Activated CD4-positive, alpha-beta T cell treated with anti-CD3 and anti-CD28 coated beads for 36 hours (primary cell): ENCODE measurements at regions not wholly inside any gene's neighbourhood (a gene's known extent, or its start where the extent isn't known, plus 50 kb on each side); places are given as distances from the start of the nearest gene placed in this dataset.
"Not testable (repeated sequence)": the region's sequence is repeated elsewhere in the genome, so short reads cannot be mapped to it uniquely, and the experiment has no call there.

ENCODE experiments used
- ATAC-seq: fragments of 200-7000 bp; cut with Tn5 transposase; one replicate; pipeline ENCODE4 v1.10.0; 2021; ENCODE audit warnings: mild to moderate bottlenecking, moderate library complexity
- CTCF ChIA-PET: fragments of 350-600 bp; sonication (Branson Sonifier 250); formaldehyde crosslinking; loops from one replicate; lab custom pipeline; 2021; ENCODE audit warnings: antibody characterized with exemption; lab: Charles Lee
- POLR2A ChIA-PET: fragments of 350-600 bp; sonication (Branson Sonifier 250); formaldehyde crosslinking; loops from one replicate; lab custom pipeline; 2021; ENCODE audit warnings: antibody characterized with exemption, inconsistent platforms; lab: Charles Lee
- DNase-seq: peaks from one replicate; pipeline ENCODE4 v3.0.0-alpha.2; 2020
- H3K27ac Mint-ChIP-seq: one replicate; pipeline ENCODE4 v1.8.0; 2021; ENCODE audit warnings: mixed read lengths
- H3K27me3 Mint-ChIP-seq: one replicate; pipeline ENCODE4 v1.8.0; 2021; ENCODE audit warnings: mixed read lengths
- H3K36me3 Mint-ChIP-seq: one replicate; pipeline ENCODE4 v1.8.0; 2021; ENCODE audit warnings: low read depth, mixed read lengths
- H3K4me1 Mint-ChIP-seq: one replicate; pipeline ENCODE4 v1.8.0; 2021; ENCODE audit warnings: mixed read lengths
- H3K4me3 Mint-ChIP-seq: one replicate; pipeline ENCODE4 v1.8.0; 2021; ENCODE audit warnings: mild to moderate bottlenecking, moderate library complexity, mixed read lengths
- H3K9me3 Mint-ChIP-seq: one replicate; pipeline ENCODE4 v1.8.0; 2021; ENCODE audit warnings: low read depth, mixed read lengths
- intact Hi-C, 2 experiments: fragments of 100-400 bp; cut with DNase I in 1 of 2; cut with micrococcal nuclease in 1 of 2; formaldehyde crosslinking; loops; one replicate each; pipeline versions ENCODE4 v1.14.2 to v1.15.1; 2022 to 2024; cut with DNase I, micrococcal nuclease

DNA sequence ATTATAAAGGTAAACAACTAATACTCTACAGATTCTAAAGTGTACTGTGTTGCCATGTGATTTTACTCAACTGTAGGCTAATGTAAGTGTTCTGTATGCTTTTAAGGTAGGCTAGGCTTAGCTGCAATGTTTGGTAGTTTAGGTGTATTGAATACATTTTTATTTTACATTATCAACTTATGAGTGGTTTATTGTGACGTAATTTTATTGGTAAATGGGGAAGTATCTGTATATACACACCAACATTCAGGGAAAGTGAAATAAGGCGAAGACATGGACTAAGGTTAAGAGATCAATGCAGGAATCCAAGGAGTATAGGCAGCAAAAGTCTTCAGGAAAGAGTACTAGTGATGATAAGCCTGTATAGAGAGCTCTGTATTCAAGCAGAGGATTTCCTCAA lies 365.8 kb upstream of the MGAT4C start:
- no peak for DNase-seq
- intact Hi-C loops = no loop called here
- ChIA-PET CTCF (no interaction called here), POLR2A (no interaction called here)
- Mint-ChIP-seq H3K4me3 (no peak overlapping the region), H3K9me3 (peaks cover 14% of the 10 kb centered on the region), H3K27me3 (no peaks in the 10 kb centered on the region), H3K4me1 (no peaks in the 10 kb centered on the region), H3K36me3 (no peaks in the 10 kb centered on the region), H3K27ac (no peak overlapping the region)
- no peak for ATAC-seq

DNA sequence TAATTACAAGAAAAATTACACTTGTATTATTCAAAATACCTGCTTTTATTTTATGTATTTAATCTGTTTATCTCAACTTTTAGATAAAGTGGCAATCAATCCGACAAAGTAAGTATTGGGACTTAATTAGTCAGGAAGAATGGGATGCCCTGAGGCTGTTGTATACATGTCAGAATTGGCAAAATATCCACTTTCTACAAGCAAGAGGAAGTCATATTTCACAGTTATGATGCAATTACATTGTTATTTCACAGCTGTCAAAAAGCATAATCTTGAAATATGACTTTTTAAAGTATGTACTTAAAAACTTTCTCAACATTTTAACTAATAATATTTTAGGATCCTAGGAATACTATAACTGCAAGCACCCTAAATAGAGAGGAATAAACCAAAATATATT lies 357.1 kb upstream of the MGAT4C start:
- DNase-seq (no peak), ATAC-seq (no peak)
- ChIA-PET CTCF (no interaction called here), POLR2A (no interaction called here)
- intact Hi-C loops = no loop called here
- Mint-ChIP-seq H3K4me1 (no peaks in the 10 kb centered on the region), H3K27ac (no peak overlapping the region), H3K36me3 (no peaks in the 10 kb centered on the region), H3K9me3 (peaks cover 5% of the 10 kb centered on the region), H3K27me3 (no peaks in the 10 kb centered on the region), H3K4me3 (no peak overlapping the region)

DNA sequence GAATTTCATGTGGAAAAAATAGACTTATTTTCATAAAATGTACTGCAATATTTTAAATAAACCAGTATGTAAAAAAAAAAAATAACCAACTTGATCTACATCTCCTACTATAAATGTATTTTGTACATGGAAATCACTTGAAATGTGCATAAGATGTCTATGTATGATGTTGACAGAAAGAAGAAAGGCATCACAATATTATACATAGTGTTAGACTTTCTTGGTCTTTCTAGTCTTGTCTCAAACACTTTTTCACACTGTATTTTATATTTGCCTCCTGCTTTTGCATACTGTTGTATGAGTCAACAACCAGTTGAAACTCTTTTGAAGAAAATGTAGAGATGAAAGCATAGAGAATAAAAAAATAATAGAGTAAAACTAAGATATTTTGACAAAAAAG lies 352.4 kb upstream of the MGAT4C start:
- H3K27ac Mint-ChIP-seq = no peak overlapping the region
- H3K4me3 Mint-ChIP-seq = no peak overlapping the region
- no peaks in the 10 kb centered on the region for H3K4me1 Mint-ChIP-seq
- no peaks in the 10 kb centered on the region for H3K27me3 Mint-ChIP-seq
- intact Hi-C loops = no loop called here
- POLR2A ChIA-PET = no interaction called here
- ATAC-seq = no peak
- DNase-seq = no peak
- no peaks in the 10 kb centered on the region for H3K36me3 Mint-ChIP-seq
- H3K9me3 Mint-ChIP-seq = peaks cover 7% of the 10 kb centered on the region
- CTCF ChIA-PET = no interaction called here

DNA sequence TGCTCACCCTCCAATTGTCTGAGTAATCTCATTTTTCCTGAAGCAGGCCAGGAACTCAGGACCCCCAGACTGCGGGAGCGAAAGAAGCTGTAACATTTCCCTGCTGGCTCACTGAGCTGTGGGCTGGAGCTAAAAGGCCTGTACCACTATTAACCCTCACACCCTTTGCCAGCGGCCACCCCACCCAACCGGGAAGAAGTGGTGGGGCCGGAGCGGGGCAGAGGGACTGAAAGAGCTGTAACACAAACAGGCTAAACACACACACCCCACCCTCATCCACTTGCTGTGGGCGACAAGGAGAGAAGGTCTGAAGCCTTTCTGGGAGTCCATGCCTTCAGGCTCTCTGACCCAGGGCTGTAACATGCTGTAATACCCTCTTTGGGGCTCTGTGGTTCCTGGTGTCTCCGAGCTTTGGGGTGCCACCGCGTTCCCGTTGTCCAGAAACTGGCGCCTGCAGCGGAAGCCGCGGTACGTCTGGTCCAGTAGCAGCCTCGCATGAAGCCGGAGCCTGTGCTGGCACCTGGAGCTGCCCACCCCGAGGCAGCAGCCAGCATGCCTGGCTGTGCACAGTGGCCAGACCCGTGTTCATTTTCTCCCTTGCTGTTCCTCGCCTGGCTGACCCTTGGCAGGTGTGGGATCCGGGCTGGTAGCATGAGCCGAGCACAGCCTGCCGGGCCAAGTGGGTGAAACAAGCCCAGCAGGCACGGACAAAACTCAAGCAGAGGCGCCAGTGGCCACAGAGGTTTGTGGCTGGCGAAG lies 345.5 kb upstream of the MGAT4C start:
- ChIA-PET CTCF (no interaction called here), POLR2A (no interaction called here)
- H3K27ac Mint-ChIP-seq = no peak overlapping the region
- H3K9me3 Mint-ChIP-seq = peaks cover 6% of the 10 kb centered on the region
- H3K4me1 Mint-ChIP-seq = no peaks in the 10 kb centered on the region
- no peaks in the 10 kb centered on the region for H3K27me3 Mint-ChIP-seq
- no peaks in the 10 kb centered on the region for H3K36me3 Mint-ChIP-seq
- DNase-seq = no peak
- ATAC-seq = no peak
- no peak overlapping the region for H3K4me3 Mint-ChIP-seq
- intact Hi-C loops = no loop called here

DNA sequence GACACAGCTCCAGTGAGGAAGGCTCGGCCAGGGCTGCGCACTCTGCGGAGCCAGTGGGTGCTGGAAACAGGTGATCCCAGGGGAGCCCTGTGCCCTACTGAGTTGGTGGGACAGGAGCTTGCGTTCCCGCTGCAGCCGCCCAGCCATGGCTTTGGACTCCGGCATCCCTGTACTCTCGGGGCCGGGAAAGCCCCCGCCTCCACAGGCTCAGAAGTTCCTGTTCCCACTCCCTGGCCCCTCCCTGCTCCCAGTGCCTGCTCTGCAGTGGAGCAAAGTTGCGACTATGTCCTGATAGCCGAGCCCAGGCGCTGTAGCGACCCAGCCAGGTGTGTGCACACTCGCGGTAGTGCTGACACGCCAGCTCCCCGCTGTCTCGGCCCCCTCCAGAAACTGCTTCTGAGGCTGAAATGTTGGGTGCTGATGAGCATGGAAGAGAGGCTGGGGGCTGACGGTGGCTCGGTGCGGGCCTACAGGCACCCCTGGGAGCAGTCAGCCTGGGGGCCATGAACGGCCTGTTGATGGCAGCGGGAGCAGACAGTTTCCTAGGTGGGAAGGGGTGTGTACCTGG lies 344.6 kb upstream of the MGAT4C start:
- DNase-seq (no peak), ATAC-seq (no peak)
- H3K27ac Mint-ChIP-seq = no peak overlapping the region
- H3K4me3 Mint-ChIP-seq = no peak overlapping the region
- H3K4me1 Mint-ChIP-seq = no peaks in the 10 kb centered on the region
- H3K36me3 Mint-ChIP-seq = no peaks in the 10 kb centered on the region
- ChIA-PET POLR2A (no interaction called here), CTCF (no interaction called here)
- no peaks in the 10 kb centered on the region for H3K27me3 Mint-ChIP-seq
- H3K9me3 Mint-ChIP-seq = peaks cover 5% of the 10 kb centered on the region
- intact Hi-C loops = no loop called here

DNA sequence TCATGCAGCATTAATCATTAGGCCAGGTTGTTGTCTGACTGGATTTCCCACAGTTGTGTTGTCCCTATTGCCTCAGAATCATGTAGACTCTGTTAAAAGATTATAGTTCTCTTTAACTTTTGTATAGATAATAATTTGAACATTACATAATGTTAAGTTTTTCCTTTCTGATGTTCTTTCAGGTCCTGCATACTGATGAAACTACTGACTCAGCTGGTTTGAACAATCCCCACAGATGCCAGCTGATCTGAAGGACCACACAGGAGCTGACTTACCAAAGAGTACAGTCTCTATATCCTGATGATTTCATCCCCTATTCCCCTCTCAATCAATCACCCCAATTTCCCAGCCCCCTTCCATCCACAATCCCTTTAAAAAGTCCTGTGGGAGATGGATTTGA lies 341.2 kb upstream of the MGAT4C start:
- ATAC-seq (no peak), DNase-seq (no peak)
- POLR2A ChIA-PET = no interaction called here
- Mint-ChIP-seq H3K4me1 (no peaks in the 10 kb centered on the region), H3K36me3 (no peaks in the 10 kb centered on the region), H3K9me3 (peaks cover 2% of the 10 kb centered on the region), H3K27me3 (no peaks in the 10 kb centered on the region), H3K27ac (no peak overlapping the region), H3K4me3 (no peak overlapping the region)
- intact Hi-C loops = no loop called here
- CTCF ChIA-PET = no interaction called here

DNA sequence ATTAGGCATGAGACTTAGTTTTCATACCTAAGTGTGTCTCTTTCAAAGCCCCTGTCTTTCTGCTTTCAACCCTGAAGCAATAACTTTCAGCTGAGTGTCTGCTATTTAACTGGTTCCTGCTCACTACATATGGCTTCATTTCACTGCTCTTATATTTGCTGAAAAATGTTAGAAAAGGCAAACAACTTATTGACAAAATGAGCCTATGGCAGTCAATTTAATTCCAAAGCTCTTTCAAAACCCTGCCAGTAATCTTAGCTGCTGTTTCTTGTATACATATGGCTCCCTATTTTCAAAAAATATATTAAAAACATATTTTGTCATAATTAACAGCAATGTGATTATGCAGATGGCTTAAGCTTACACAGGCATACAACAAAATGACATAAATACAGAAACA lies 334.1 kb upstream of the MGAT4C start:
- no peak overlapping the region for H3K4me3 Mint-ChIP-seq
- H3K27me3 Mint-ChIP-seq = no peaks in the 10 kb centered on the region
- ChIA-PET CTCF (no interaction called here), POLR2A (no interaction called here)
- no peaks in the 10 kb centered on the region for H3K4me1 Mint-ChIP-seq
- ATAC-seq = no peak
- intact Hi-C loops = no loop called here
- H3K27ac Mint-ChIP-seq = no peak overlapping the region
- no peak for DNase-seq
- H3K9me3 Mint-ChIP-seq = peaks cover 2% of the 10 kb centered on the region
- no peaks in the 10 kb centered on the region for H3K36me3 Mint-ChIP-seq

DNA sequence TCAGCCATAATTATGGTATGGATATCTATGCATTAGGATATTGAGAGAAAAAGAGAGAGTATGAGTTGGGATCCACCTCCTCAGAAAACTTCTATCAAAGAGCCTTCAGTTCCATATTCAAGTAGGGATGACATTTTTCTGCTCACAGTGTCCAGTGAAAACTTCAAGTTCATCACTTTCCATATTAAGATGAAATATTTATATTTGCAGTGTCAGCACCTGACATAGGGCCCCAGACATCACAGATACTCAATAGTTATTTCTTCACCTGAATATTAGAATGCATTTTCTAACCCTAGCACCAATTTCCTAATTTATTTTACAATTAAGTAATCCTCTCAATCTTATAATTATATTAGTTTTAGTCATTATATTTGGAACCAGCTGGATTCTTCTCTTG lies 318.0 kb upstream of the MGAT4C start:
- CTCF ChIA-PET = no interaction called here
- DNase-seq (no peak), ATAC-seq (no peak)
- Mint-ChIP-seq H3K27me3 (no peaks in the 10 kb centered on the region), H3K4me1 (no peaks in the 10 kb centered on the region), H3K4me3 (no peak overlapping the region), H3K36me3 (no peaks in the 10 kb centered on the region), H3K27ac (no peak overlapping the region), H3K9me3 (peaks cover 2% of the 10 kb centered on the region)
- POLR2A ChIA-PET = no interaction called here
- intact Hi-C loops = no loop called here

DNA sequence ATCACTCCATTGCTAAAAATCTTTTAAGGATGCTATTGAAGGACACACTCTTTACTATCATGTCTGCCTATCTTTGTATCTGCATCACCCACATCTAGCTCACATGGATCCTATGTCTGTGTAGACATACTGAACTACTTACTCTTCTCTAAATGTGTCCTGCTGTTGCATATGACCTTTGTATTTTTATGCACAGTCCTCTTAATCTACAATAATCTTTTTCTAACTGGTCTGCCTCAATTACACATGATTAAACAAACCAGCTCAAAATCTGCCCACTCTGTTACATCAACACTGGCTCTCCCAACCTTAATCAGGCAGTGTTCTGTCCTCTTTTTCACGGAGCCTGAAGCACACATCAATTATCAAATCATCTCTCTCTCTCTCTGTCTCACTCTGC lies 316.3 kb upstream of the MGAT4C start:
- DNase-seq (no peak), ATAC-seq (no peak)
- Mint-ChIP-seq H3K4me1 (no peaks in the 10 kb centered on the region), H3K4me3 (no peak overlapping the region), H3K36me3 (no peaks in the 10 kb centered on the region), H3K27ac (no peak overlapping the region), H3K27me3 (no peaks in the 10 kb centered on the region), H3K9me3 (no peaks in the 10 kb centered on the region)
- POLR2A ChIA-PET = no interaction called here
- CTCF ChIA-PET = no interaction called here
- intact Hi-C loops = no loop called here

DNA sequence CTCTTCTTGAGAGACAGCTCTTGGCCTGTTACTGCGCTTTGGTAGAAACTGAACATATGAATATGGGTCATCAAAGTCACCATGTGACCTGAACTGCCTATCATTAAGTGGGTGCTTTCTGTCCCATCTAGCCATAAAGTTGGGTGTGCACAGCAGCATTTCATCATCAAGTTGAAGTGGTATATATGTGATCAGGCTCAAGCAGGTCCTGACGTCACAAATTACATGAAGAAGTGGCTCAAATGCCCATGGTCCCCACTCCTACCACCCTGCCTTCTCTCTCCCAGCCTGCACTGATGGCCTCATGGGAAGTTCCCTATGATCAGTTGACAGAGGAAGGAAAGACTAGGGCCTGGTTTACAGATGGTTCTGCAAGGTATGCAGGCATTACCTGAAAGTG lies 308.8 kb upstream of the MGAT4C start:
- ATAC-seq = no peak
- CTCF ChIA-PET = no interaction called here
- POLR2A ChIA-PET = no interaction called here
- no peaks in the 10 kb centered on the region for H3K36me3 Mint-ChIP-seq
- intact Hi-C loops = no loop called here
- H3K9me3 Mint-ChIP-seq = peaks cover 7% of the 10 kb centered on the region
- no peaks in the 10 kb centered on the region for H3K4me1 Mint-ChIP-seq
- no peaks in the 10 kb centered on the region for H3K27me3 Mint-ChIP-seq
- DNase-seq = no peak
- H3K4me3 Mint-ChIP-seq = no peak overlapping the region
- H3K27ac Mint-ChIP-seq = no peak overlapping the region

DNA sequence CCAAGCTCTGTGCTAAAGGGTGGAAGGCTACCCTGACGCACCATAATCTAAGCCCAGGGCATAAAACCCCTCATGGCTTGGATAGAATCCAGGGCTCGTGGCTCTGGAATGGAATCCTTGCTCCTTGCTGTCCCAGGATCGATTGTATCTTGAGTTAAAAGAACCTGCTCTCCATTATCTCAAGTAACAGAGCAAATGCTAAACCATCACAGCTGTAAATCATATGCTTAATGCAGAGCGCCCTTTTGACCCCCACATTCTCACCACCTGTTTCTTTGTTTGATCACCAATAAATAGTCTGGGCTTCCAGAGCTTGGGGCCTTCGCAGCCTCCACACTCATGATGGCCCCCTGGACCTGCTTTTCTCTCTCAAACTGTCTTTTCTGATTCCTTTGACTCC lies 299.3 kb upstream of the MGAT4C start:
- H3K4me1 Mint-ChIP-seq, H3K9me3 Mint-ChIP-seq, H3K27me3 Mint-ChIP-seq, H3K27ac Mint-ChIP-seq, POLR2A ChIA-PET, DNase-seq, ATAC-seq, H3K4me3 Mint-ChIP-seq, intact Hi-C loops, H3K36me3 Mint-ChIP-seq, CTCF ChIA-PET: not testable (repeated sequence)

DNA sequence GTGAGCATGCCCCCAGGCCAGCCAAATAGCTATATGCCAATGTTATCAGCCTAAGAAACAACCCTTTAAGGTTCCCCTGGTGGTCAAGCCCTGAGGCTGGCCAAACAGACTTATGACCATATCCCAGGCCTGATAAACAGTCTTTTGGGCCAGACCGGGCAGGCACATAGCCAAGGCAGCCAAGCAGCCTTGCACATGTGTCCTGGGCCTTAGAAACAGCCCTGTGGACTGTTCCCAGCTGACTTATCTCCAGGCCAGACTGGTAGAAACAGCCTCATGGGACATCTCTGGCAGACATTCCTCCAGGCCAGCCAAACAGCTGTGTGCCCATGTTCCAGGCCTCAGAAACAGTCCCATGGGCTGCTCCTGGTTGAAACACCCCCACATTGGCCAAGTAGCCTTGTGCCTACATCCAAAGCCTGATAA lies 295.0 kb upstream of the MGAT4C start:
- intact Hi-C loops = no loop called here
- Mint-ChIP-seq H3K27ac (no peak overlapping the region), H3K9me3 (no peaks in the 10 kb centered on the region), H3K27me3 (no peaks in the 10 kb centered on the region), H3K4me3 (no peak overlapping the region), H3K36me3 (no peaks in the 10 kb centered on the region), H3K4me1 (no peaks in the 10 kb centered on the region)
- no peak for DNase-seq
- ATAC-seq = no peak
- CTCF ChIA-PET = no interaction called here
- POLR2A ChIA-PET = interaction anchor here (0.6 kb wide), 1 partner anchor 203 kb away, joined by 4 read pairs; no protein-coding TSS in a partner anchor
